GM12878 (cell line): ENCODE measurements at regions not wholly inside any gene's neighbourhood (a gene's known extent, or its start where the extent isn't known, plus 50 kb on each side); places are given as distances from the start of the nearest gene placed in this dataset.

Experiments
- ATAC-seq: fragments of 200-7000 bp; cut with Tn5 transposase; 3 replicates; pipeline ENCODE4 v1.9.1; 2020; ENCODE audit warnings: mild to moderate bottlenecking, moderate library complexity
- BruUV-seq: library from RNA; stranded (reverse); fragments of 400-500 nt; replicated peaks from 2 replicates; lab custom pipeline; 2021; lab: Mats Ljungman, UMichigan
- CTCF ChIA-PET: fragments of 300-600 bp; sonication (Branson Sonifier 250); formaldehyde crosslinking; extraction: SDS; loops from one replicate; lab custom pipeline; 2021; ENCODE audit warnings: inconsistent platforms; lab: Yijun Ruan, JAX
- POLR2A ChIA-PET: fragments of 350-600 bp; formaldehyde crosslinking; extraction: SDS; loops from one replicate; lab custom pipeline; 2021; ENCODE audit warnings: inconsistent platforms; lab: Charles Lee
- RAD21 ChIA-PET: fragments of 300-600 bp; sonication (Branson Sonifier 250); formaldehyde crosslinking; loops from one replicate; lab custom pipeline; 2023; ENCODE audit warnings: antibody characterized with exemption; ENCODE audit not compliant: unreplicated experiment; lab: Charles Lee
- SMC1A ChIA-PET: fragments of 300-600 bp; sonication (Branson Sonifier 250); formaldehyde crosslinking; loops from one replicate; lab custom pipeline; 2023; ENCODE audit not compliant: unreplicated experiment, uncharacterized antibody; lab: Charles Lee
- DNase-seq: peaks from one replicate; pipeline ENCODE4 v3.0.0-alpha.2; 2011; ENCODE audit warnings: low read depth, low spot score
- FAIRE-seq: peaks from 3 replicates; lab custom pipeline; 2011; peaks lifted over from hg19 to GRCh38; lab: Jason Lieb, UNC
- H2AFZ ChIP-seq: 2 replicates; pipeline ENCODE4 v1.6.0; 2011; ENCODE audit warnings: low read depth, low read length, control low read depth; ENCODE audit not compliant: control insufficient read depth
- H3K27ac ChIP-seq: 2 replicates; pipeline ENCODE4 v1.5.1; 2011; ENCODE audit warnings: control low read depth; ENCODE audit not compliant: control insufficient read depth, insufficient read depth
- H3K27me3 ChIP-seq, 2 experiments: replicated peaks in 1 of 2; 2 replicates each; pipeline versions ENCODE4 v1.6.0 to v1.6.1; 2011; ENCODE audit warnings: low read length in 1 of 2; ENCODE audit not compliant: control insufficient read depth in 2 of 2, insufficient read depth in 2 of 2
- H3K36me3 ChIP-seq, 2 experiments: 2 replicates each; pipeline ENCODE4 v1.5.1; 2011; ENCODE audit warnings: low read length in 1 of 2; ENCODE audit not compliant: control insufficient read depth in 2 of 2, insufficient read depth in 2 of 2
- H3K4me1 ChIP-seq: 2 replicates; pipeline ENCODE4 v1.6.1; 2011; ENCODE audit warnings: mild to moderate bottlenecking, low read length, moderate library complexity, mixed read lengths; ENCODE audit not compliant: control insufficient read depth, insufficient read depth
- H3K4me2 ChIP-seq: 2 replicates; pipeline ENCODE4 v1.6.0; 2011; ENCODE audit warnings: control low read depth; ENCODE audit not compliant: control insufficient read depth, insufficient read depth
- H3K4me3 ChIP-seq: fragments of 200-600 bp; sonication (generic); 2 replicates; pipeline ENCODE4 v1.5.1; 2016
- H3K79me2 ChIP-seq: 2 replicates; pipeline ENCODE4 v1.6.0; 2011; ENCODE audit warnings: low read length; ENCODE audit not compliant: control insufficient read depth, insufficient read depth
- H3K9ac ChIP-seq: 2 replicates; pipeline ENCODE4 v1.8.0; 2011; ENCODE audit warnings: low read length, control low read depth, mixed read lengths; ENCODE audit not compliant: control insufficient read depth, insufficient read depth
- H3K9me3 ChIP-seq: replicated peaks from 3 replicates; pipeline ENCODE4 v1.5.1; 2011; ENCODE audit warnings: mild to moderate bottlenecking, low read length; ENCODE audit not compliant: control insufficient read depth, insufficient read depth
- H4K20me1 ChIP-seq: 2 replicates; pipeline ENCODE4 v1.6.0; 2011; ENCODE audit not compliant: control insufficient read depth, insufficient read depth
- ATF7 ChIP-seq: fragments of 450-650 bp; IDR thresholded peaks from 2 replicates; pipeline ENCODE4 v1.6.1; 2016; ENCODE audit warnings: low read depth, mild to moderate bottlenecking
- BACH1 ChIP-seq: fragments of 450-650 bp; IDR thresholded peaks from 2 replicates; pipeline ENCODE4 v1.6.1; 2017; ENCODE audit warnings: mild to moderate bottlenecking, borderline replicate concordance
- ELK1 ChIP-seq: IDR thresholded peaks from 2 replicates; pipeline ENCODE4 v1.6.1; 2012; ENCODE audit warnings: low read depth, low read length, improper control_type of control experiment
- MTA3 ChIP-seq: IDR thresholded peaks from 2 replicates; pipeline ENCODE4 v1.6.1; 2012; ENCODE audit warnings: low read length, inconsistent platforms, borderline replicate concordance
- NFIC ChIP-seq: IDR thresholded peaks from 2 replicates; pipeline ENCODE4 v1.6.1; 2012; ENCODE audit warnings: low read depth, mild to moderate bottlenecking, inconsistent platforms, low read length, moderate library complexity
- PML ChIP-seq: IDR thresholded peaks from 2 replicates; pipeline ENCODE4 v1.6.1; 2012; ENCODE audit warnings: low read length, inconsistent platforms
- RAD21 ChIP-seq: IDR thresholded peaks from 2 replicates; pipeline ENCODE4 v1.6.1; 2011; ENCODE audit warnings: mild to moderate bottlenecking, low read depth, low read length, moderate library complexity; ENCODE audit not compliant: insufficient read depth
- RB1 ChIP-seq: fragments of 450-650 bp; formaldehyde crosslinking; IDR thresholded peaks from 2 replicates; pipeline ENCODE4 v1.6.1; 2017; ENCODE audit warnings: mild to moderate bottlenecking, borderline replicate concordance
- RUNX3 ChIP-seq: IDR thresholded peaks from 2 replicates; pipeline ENCODE4 v1.6.1; 2012; ENCODE audit warnings: low read length, inconsistent platforms
- SIX5 ChIP-seq: IDR thresholded peaks from 2 replicates; pipeline ENCODE4 v1.6.1; 2011; ENCODE audit warnings: mild to moderate bottlenecking, low read depth, low read length, moderate library complexity; ENCODE audit not compliant: severe bottlenecking
- TBL1XR1 ChIP-seq: IDR thresholded peaks from 2 replicates; pipeline ENCODE4 v1.6.1; 2012; ENCODE audit warnings: low read depth, low read length, improper control_type of control experiment
- ZBTB11 ChIP-seq: fragments of 450-650 bp; formaldehyde crosslinking; IDR thresholded peaks from 2 replicates; pipeline ENCODE4 v1.5.0; 2022; ENCODE audit warnings: mild to moderate bottlenecking, missing genetic modification characterization
- ZBTB40 ChIP-seq: fragments of 450-650 bp; IDR thresholded peaks from 2 replicates; pipeline ENCODE4 v1.6.1; 2016; ENCODE audit warnings: mild to moderate bottlenecking, moderate library complexity, borderline replicate concordance
- ZNF217 ChIP-seq: fragments of 450-650 bp; IDR thresholded peaks from 2 replicates; pipeline ENCODE4 v1.6.1; 2017; ENCODE audit warnings: antibody characterized with exemption, mild to moderate bottlenecking
- WGBS: methylation state at CpG from one replicate; pipeline ENCODE4 v1.1.6; 2016; ENCODE audit warnings: low lambda C conversion rate; ENCODE audit not compliant: insufficient replicate concordance, insufficient coverage; ENCODE audit errors: missing lambda C conversion rate; 5-methylcytosine and 5-hydroxymethylcytosine counted together
- in situ Hi-C: fragments of 300-500 bp; cut with MboI; formaldehyde crosslinking; loops from 9 replicates; pipeline ENCODE4 v1.14.3; 2018; ENCODE audit warnings: mixed read lengths
- intact Hi-C: fragments of 100-400 bp; cut with micrococcal nuclease; formaldehyde crosslinking; loops from one replicate; pipeline ENCODE4 v1.14.2; 2022; ENCODE audit not compliant: unreplicated experiment

GRCh38 chr17:27065588-27065987 is 228.3 kb upstream of the WSB1 start:
- BruUV-seq, result no TSS peak
- intact Hi-C loops, result no loop called here
- ChIA-PET POLR2A (no interaction called here), RAD21 (no interaction called here), CTCF (no interaction called here), SMC1A (no interaction called here)
- H3K36me3 ChIP-seq, result no peaks in the 10 kb centered on the region
- no peaks in the 10 kb centered on the region for H4K20me1 ChIP-seq
- H3K79me2 ChIP-seq, result no peaks in the 10 kb centered on the region
- ATAC-seq, result no peak
- WGBS, result 24% methylated on average over 4 of the region's 4 CpGs
- no peak for TF ChIP-seq TBL1XR1
- no peak for TF ChIP-seq SIX5
- no peak for TF ChIP-seq PML
- TF ChIP-seq NFIC, result no peak
- no peak for TF ChIP-seq ZNF217
- TF ChIP-seq RAD21, result no peak
- no peak for TF ChIP-seq MTA3
- TF ChIP-seq ELK1, result no peak
- TF ChIP-seq RB1, result no peak
- TF ChIP-seq ATF7, result no peak
- TF ChIP-seq ZBTB40, result no peak
- TF ChIP-seq ZBTB11 (CRISPR knock-in tag), result no peak
- TF ChIP-seq RUNX3, result no peak
- no peak for TF ChIP-seq BACH1
- H3K27ac ChIP-seq, result no peak overlapping the region
- H3K9me3 ChIP-seq, result no peaks in the 10 kb centered on the region
- H3K27me3 ChIP-seq, result no peaks in the 10 kb centered on the region
- H3K4me1 ChIP-seq, result no peaks in the 10 kb centered on the region
- in situ Hi-C loops, result no loop called here
- no peak overlapping the region for H3K4me2 ChIP-seq
- no peak for FAIRE-seq
- no peak overlapping the region for H3K9ac ChIP-seq
- H2AFZ ChIP-seq, result no peak overlapping the region
- no peak for DNase-seq
- H3K4me3 ChIP-seq, result no peak overlapping the region
